Activated CD4-positive, alpha-beta T cell treated with anti-CD3 and anti-CD28 coated beads for 36 hours (primary cell): ENCODE measurements at regions not wholly inside any gene's neighbourhood (a gene's known extent, or its start where the extent isn't known, plus 50 kb on each side); places are given as distances from the start of the nearest gene placed in this dataset.
"Not testable (repeated sequence)": the region's sequence is repeated elsewhere in the genome, so short reads cannot be mapped to it uniquely, and the experiment has no call there.

Source experiments
- ATAC-seq: fragments of 200-7000 bp; cut with Tn5 transposase; one replicate; pipeline ENCODE4 v1.10.0; 2021; ENCODE audit warnings: mild to moderate bottlenecking, moderate library complexity
- CTCF ChIA-PET: fragments of 350-600 bp; sonication (Branson Sonifier 250); formaldehyde crosslinking; loops from one replicate; lab custom pipeline; 2021; ENCODE audit warnings: antibody characterized with exemption; lab: Charles Lee
- POLR2A ChIA-PET: fragments of 350-600 bp; sonication (Branson Sonifier 250); formaldehyde crosslinking; loops from one replicate; lab custom pipeline; 2021; ENCODE audit warnings: antibody characterized with exemption, inconsistent platforms; lab: Charles Lee
- DNase-seq: peaks from one replicate; pipeline ENCODE4 v3.0.0-alpha.2; 2020
- H3K27ac Mint-ChIP-seq: one replicate; pipeline ENCODE4 v1.8.0; 2021; ENCODE audit warnings: mixed read lengths
- H3K27me3 Mint-ChIP-seq: one replicate; pipeline ENCODE4 v1.8.0; 2021; ENCODE audit warnings: mixed read lengths
- H3K36me3 Mint-ChIP-seq: one replicate; pipeline ENCODE4 v1.8.0; 2021; ENCODE audit warnings: low read depth, mixed read lengths
- H3K4me1 Mint-ChIP-seq: one replicate; pipeline ENCODE4 v1.8.0; 2021; ENCODE audit warnings: mixed read lengths
- H3K4me3 Mint-ChIP-seq: one replicate; pipeline ENCODE4 v1.8.0; 2021; ENCODE audit warnings: mild to moderate bottlenecking, moderate library complexity, mixed read lengths
- H3K9me3 Mint-ChIP-seq: one replicate; pipeline ENCODE4 v1.8.0; 2021; ENCODE audit warnings: low read depth, mixed read lengths
- intact Hi-C, 2 experiments: fragments of 100-400 bp; cut with DNase I in 1 of 2; cut with micrococcal nuclease in 1 of 2; formaldehyde crosslinking; loops; one replicate each; pipeline versions ENCODE4 v1.14.2 to v1.15.1; 2022 to 2024; cut with DNase I, micrococcal nuclease

DNA sequence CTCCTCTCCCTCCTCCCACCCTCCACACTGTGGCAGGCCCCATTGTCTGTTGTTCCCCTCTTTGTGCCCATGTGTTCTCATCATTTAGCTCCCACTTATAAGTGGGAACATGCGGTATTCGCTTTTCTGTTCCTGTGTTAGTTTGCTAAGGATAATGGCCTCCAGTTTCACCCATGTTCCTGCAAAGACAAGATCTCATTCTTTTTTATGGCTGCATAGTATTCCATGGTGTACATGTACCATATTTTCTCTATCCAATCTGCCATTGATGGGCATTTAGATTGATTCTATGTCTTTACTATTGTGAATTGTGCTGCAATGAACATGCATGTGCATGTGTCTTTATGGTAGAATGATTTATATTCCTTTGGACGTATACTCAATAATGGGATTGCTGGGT lies 130.2 kb upstream of the TLE3 start:
- H3K4me1 Mint-ChIP-seq, H3K27ac Mint-ChIP-seq, H3K36me3 Mint-ChIP-seq, intact Hi-C loops, H3K4me3 Mint-ChIP-seq, POLR2A ChIA-PET, H3K27me3 Mint-ChIP-seq, ATAC-seq, DNase-seq: not testable (repeated sequence)
- CTCF ChIA-PET, result interaction anchor here (0.6 kb wide), 1 partner anchor 691 kb away, joined by 3 read pairs; no protein-coding TSS in a partner anchor
- H3K9me3 Mint-ChIP-seq, result peaks cover 26% of the 10 kb centered on the region

DNA sequence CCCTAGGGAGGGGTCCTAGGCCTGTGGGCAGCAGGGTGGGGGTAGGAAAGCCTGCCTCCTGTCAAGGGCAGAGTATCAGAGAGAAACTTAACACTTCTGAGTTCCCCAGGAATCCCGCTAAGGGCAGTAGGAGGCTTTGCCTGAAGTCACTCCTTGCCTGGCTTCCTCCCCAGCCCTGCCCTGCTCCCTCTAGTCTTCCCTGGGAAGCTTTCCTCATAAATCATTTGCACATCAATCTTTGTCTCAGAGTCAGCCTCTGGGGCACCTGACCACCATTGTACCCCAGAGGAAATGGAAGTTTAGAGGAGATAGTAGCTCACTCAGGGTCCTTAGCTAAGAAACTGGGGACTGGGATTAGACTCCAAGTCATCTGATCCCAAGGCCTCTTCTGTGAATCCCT lies 129.4 kb upstream of the TLE3 start:
- H3K36me3 Mint-ChIP-seq, result peaks cover 6% of the 10 kb centered on the region
- peaks cover 23% of the 10 kb centered on the region for H3K9me3 Mint-ChIP-seq
- peaks cover 8% of the 10 kb centered on the region for H3K4me1 Mint-ChIP-seq
- POLR2A ChIA-PET, result no interaction called here
- no peak overlapping the region for H3K4me3 Mint-ChIP-seq
- no peak for DNase-seq
- no peak for ATAC-seq
- no peaks in the 10 kb centered on the region for H3K27me3 Mint-ChIP-seq
- intact Hi-C loops, result no loop called here
- CTCF ChIA-PET, result interaction anchor here (0.6 kb wide), 1 partner anchor 690 kb away, joined by 3 read pairs; no protein-coding TSS in a partner anchor
- H3K27ac Mint-ChIP-seq, result no peak overlapping the region

DNA sequence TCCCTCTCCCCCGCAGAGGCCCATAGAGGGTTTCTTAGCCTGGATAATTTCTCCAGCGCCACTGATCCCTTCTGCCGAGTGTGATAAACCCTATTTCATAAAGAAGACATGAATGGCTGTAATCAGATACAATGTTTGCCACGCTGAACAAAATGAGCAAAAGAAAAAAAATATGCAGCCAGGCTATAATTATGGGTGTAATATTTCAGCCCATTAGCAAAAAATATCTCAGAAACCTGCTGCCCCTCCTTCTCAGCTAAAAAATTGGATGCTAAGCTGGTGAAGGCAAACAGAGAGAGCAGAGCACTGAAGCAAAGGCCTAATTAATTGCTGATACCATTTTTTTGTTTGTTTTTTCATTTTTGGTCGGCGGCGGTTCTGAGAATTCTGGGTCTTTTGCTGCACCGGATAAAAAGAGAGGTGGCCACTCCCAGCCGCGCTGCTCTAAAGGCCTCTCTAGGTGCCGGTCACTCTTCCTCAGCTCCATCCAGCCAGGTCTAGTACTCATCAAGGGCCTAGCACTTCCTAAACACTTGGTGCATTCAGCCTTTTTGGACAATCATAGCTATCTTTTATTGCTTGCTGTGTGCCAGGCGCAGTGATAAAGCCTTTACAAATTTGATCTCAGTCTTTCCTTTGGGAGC lies 128.7 kb upstream of the TLE3 start:
- POLR2A ChIA-PET, result no interaction called here
- Mint-ChIP-seq H3K4me3 (no peak overlapping the region), H3K27me3 (no peaks in the 10 kb centered on the region), H3K36me3 (peaks cover 2% of the 10 kb centered on the region), H3K9me3 (peaks cover 16% of the 10 kb centered on the region), H3K27ac (no peak overlapping the region), H3K4me1 (peaks cover 8% of the 10 kb centered on the region)
- no peak for ATAC-seq
- no peak for DNase-seq
- CTCF ChIA-PET, result no interaction called here
- intact Hi-C loops, result no loop called here

DNA sequence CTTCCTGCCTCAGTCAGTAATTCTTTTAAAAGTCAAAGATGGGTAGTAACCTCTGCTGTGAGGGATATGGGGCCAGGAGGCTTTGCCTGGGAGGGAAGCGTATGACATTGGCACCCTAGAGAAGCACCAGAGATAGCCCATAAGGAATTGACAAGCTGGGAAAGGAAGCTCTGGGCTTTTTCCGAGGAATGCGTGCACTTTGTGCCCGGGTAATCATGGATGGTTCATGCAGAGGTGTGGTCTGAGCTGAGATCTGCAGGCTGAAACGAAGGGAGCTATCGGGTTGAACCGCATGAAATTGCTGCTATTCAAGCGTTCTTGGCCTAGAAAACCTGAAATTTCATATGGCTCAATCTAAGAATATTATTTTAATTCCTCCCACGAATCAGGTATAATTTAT lies 127.7 kb upstream of the TLE3 start:
- intact Hi-C loops, result no loop called here
- ChIA-PET POLR2A (no interaction called here), CTCF (interaction anchor here (0.8 kb wide), 1 partner anchor 17 kb away, joined by 3 read pairs; no protein-coding TSS in a partner anchor)
- H3K27me3 Mint-ChIP-seq, result no peaks in the 10 kb centered on the region
- DNase-seq (no peak), ATAC-seq (no peak)
- H3K4me3 Mint-ChIP-seq, result no peak overlapping the region
- peaks cover 12% of the 10 kb centered on the region for H3K9me3 Mint-ChIP-seq
- H3K27ac Mint-ChIP-seq, result no peak overlapping the region
- no peaks in the 10 kb centered on the region for H3K36me3 Mint-ChIP-seq
- peaks cover 8% of the 10 kb centered on the region for H3K4me1 Mint-ChIP-seq

DNA sequence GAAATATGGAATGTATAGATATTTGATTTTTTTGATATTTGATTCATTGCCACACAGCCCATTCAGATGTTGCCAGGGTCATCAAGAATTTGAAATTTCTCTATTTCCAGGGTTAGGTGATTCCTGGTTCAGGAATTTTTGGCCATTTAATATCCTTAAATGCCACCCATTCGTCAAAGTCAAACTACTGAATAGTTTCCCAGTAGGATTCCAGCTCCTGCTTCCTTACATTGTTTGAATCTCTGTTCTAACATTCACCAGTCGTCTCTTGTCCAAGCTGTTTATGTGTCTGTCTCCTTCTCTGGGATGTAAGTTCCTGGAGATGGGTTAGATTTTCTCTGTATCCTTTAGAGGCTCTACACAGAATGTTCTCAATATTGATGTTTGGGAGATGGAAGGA lies 124.9 kb upstream of the TLE3 start:
- CTCF ChIA-PET, result no interaction called here
- Mint-ChIP-seq H3K9me3 (no peaks in the 10 kb centered on the region), H3K36me3 (no peaks in the 10 kb centered on the region), H3K27ac (no peak overlapping the region), H3K4me1 (peaks cover 8% of the 10 kb centered on the region), H3K4me3 (no peak overlapping the region), H3K27me3 (no peaks in the 10 kb centered on the region)
- DNase-seq, result no peak
- ATAC-seq, result no peak
- intact Hi-C loops, result no loop called here
- POLR2A ChIA-PET, result no interaction called here

DNA sequence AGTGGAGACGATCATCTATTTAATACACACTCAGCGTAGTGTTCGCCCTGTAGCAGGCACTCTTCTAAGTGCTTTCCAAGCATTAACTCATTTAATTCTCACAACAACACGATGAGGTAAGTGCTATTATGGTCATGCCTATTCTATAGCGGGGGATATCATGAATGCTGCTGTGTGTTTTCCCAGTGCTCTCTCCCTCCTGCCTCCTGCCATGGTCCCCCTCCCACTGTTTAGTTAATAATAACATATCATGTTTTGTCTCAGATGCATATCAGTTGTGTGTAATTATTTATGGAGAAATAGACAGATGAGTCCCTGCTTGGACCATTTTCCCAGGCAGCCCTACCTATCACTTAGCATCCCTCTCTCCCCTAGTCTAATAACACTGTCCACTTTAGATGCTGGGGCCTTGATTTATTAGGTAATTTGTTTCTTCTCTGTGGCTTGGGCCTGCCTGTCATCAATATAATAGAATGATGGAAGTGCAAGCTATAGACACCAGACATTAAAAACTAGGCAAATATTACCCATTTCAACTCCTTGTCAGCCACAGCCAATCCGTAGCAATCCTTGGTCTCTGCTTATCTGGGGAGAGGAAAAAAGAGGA lies 122.9 kb upstream of the TLE3 start:
- ATAC-seq (no peak), DNase-seq (no peak)
- Mint-ChIP-seq H3K27me3 (no peaks in the 10 kb centered on the region), H3K27ac (no peak overlapping the region), H3K9me3 (no peaks in the 10 kb centered on the region), H3K36me3 (no peaks in the 10 kb centered on the region), H3K4me3 (no peak overlapping the region), H3K4me1 (peaks cover 8% of the 10 kb centered on the region)
- ChIA-PET POLR2A (no interaction called here), CTCF (no interaction called here)
- intact Hi-C loops, result no loop called here

DNA sequence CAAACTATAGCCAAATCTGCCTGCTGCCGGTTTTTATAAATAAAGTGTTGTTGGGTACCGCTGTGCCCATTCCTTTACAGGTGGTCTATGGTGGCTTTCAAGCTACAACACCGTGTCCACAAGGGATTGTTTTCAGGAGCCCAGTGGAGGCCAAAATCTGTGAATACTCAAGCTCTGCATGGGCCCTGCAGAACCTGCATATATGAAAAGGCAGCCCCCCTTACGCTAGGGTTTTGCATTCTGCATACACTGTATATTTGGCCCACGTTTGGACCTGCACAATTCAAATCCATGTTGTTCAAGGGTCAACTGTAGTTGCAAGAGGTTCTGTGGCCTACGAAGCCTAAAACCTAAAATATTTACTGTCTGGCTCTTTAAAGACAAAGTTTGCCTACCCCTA lies 122.2 kb upstream of the TLE3 start:
- no peaks in the 10 kb centered on the region for H3K9me3 Mint-ChIP-seq
- H3K4me3 Mint-ChIP-seq, result no peak overlapping the region
- POLR2A ChIA-PET, result no interaction called here

DNA sequence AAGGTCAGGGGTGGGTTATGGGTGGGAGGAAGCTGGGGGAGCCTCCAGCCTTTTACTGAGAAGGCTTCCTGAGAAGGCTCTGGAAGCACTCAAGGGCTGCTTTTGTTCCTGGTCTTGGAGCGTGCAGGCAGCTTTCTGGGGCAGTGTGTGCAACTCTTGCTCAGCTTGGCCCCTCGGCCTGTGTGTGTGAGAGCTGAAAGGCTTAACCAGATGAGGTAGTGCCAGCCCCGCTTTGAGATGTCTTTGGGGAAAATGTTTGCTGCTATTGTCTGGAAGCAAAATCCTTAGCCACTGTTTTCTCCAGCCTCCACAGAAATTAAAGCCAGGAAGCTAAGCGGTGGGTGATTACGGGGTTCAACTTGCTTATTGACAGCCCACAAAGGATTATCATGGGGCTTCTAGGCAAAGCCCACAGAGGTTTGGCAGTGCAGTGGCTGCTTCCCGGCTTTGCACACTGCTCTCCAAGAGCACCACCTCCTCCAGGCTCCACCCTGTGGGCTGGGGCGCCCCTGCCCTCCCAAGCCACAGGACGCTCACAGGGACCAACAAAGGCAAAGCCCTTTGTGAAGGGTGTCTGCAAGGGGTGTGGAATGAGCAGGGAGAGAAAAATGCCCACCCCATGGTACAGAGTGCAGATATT lies 121.7 kb upstream of the TLE3 start:
- Mint-ChIP-seq H3K27me3 (no peaks in the 10 kb centered on the region), H3K4me1 (peaks cover 8% of the 10 kb centered on the region), H3K27ac (no peak overlapping the region), H3K4me3 (no peak overlapping the region), H3K9me3 (no peaks in the 10 kb centered on the region), H3K36me3 (no peaks in the 10 kb centered on the region)
- ChIA-PET POLR2A (no interaction called here), CTCF (no interaction called here)
- intact Hi-C loops, result no loop called here
- DNase-seq (no peak), ATAC-seq (no peak)

More for the DNA sequence above, 122.2 kb upstream of the TLE3 start:
- H3K27ac Mint-ChIP-seq, result no peak overlapping the region
- CTCF ChIA-PET, result no interaction called here
- H3K27me3 Mint-ChIP-seq, result no peaks in the 10 kb centered on the region
- ATAC-seq (no peak), DNase-seq (no peak)
- intact Hi-C loops, result no loop called here
- H3K4me1 Mint-ChIP-seq, result peaks cover 8% of the 10 kb centered on the region
- no peaks in the 10 kb centered on the region for H3K36me3 Mint-ChIP-seq

DNA sequence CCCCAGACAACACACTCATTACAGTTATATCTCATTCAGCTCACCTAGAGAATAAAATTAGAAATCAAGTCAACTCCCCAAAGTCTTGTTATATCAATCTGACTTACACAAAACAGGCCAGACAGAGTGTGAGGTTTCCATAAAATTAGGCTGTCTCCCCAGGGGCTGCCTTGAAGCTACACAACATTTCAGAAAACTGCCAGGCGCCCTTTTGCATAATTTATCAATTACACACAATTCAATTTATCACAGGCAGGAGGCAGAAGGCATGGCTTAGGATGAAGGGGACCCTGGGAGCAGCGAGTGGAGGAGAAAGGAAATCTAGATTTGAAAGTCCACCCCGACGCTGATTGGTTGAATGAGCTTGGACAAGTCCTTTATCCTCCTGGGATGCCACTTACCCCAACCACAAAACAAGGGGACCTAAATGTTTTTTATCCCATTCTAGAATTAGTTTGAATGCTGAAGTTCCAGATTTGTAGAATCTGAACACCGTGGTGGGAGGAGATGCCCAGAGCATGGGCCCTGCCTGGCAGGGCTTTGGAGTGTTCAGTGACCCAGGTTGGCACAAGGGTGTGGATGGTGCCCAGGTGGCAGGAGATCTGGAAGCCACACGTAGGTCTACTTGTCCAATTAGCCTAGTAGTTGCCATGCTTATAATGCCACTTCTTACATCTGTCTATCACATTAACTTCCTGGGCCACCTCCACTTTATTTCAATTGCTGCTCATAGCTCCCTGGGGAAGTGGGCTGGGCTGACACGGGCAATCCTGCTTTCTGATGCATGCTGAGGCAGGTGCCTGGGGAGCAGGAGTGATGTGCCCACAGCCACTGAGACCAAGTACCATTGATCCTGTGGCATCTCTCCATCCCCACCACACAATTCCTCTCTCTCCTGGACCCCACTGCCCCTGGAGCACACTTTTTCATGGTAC lies 119.8 kb upstream of the TLE3 start:
- H3K36me3 Mint-ChIP-seq, result no peaks in the 10 kb centered on the region
- H3K27ac Mint-ChIP-seq, result no peak overlapping the region
- DNase-seq (no peak), ATAC-seq (no peak)
- no peak overlapping the region for H3K4me3 Mint-ChIP-seq
- intact Hi-C loops, result no loop called here
- POLR2A ChIA-PET, result interaction anchor here (0.6 kb wide), 1 partner anchor 1316 kb away, joined by 3 read pairs; no protein-coding TSS in a partner anchor
- no peaks in the 10 kb centered on the region for H3K27me3 Mint-ChIP-seq
- no peaks in the 10 kb centered on the region for H3K4me1 Mint-ChIP-seq
- CTCF ChIA-PET, result interaction anchor here (0.6 to 0.7 kb wide), 2 partner anchors 10 to 363 kb away, joined by 3 read pairs; no protein-coding TSS in a partner anchor
- no peaks in the 10 kb centered on the region for H3K9me3 Mint-ChIP-seq

DNA sequence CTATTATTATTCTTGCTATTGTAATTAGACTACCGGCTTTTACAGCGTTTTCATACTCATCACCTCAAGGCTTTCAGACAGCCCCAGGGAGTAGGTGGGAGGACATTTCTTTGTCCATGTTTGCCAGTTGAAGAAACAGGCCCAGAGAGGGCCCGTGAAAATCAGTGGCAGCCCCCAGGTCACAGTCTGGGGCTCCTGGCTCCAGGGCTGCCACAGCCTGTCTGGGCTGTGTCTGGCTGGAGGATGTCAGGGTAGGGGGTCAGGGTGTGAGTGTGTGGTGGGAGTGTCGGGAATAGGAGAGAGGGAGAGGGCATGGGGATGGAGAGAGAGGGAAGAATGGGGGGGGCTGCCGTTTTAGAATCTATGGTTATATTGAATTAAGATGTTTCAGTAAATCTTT lies 118.2 kb upstream of the TLE3 start:
- no peaks in the 10 kb centered on the region for H3K9me3 Mint-ChIP-seq
- ATAC-seq, result no peak
- ChIA-PET CTCF (interaction anchor here (0.6 kb wide), 1 partner anchor 20 kb away, joined by 3 read pairs; no protein-coding TSS in a partner anchor), POLR2A (no interaction called here)
- H3K36me3 Mint-ChIP-seq, result no peaks in the 10 kb centered on the region
- no peaks in the 10 kb centered on the region for H3K4me1 Mint-ChIP-seq
- no peak for DNase-seq
- no peak overlapping the region for H3K27ac Mint-ChIP-seq
- H3K4me3 Mint-ChIP-seq, result no peak overlapping the region
- intact Hi-C loops, result no loop called here
- H3K27me3 Mint-ChIP-seq, result no peaks in the 10 kb centered on the region

DNA sequence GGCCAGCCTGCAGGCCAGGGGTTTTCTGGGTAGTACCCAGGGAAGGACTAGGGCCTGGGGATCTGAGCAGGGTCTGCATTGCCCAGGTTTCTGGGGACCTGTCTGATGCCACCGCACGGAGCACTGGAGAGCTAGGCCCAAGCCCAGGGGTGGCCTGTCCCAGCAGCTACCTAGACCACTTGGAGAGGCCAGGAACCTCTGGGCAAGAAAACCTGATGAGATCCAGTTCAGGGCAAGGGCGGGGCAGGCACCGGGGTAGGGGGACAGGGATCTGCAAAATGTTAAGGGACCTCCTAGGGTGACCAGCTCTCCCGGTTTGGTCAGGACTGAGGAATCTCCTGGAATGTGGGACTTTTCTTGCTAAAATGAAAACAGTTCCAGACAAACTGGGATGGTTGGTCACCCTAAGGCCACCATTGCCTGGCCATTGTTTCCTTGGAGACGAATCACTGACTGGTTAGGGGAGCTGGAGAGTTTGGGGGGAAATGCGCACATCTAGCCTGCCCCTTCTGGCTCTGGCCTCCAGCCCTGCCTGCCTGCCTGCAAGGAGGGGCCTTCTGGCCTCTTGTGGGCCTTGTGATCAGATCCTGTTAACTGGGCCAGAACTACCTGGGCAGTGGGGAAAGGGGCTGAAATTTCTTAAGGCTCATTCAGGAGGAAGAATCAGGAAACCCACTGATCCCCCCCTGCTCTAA lies 117.4 kb upstream of the TLE3 start:
- Mint-ChIP-seq H3K9me3 (no peaks in the 10 kb centered on the region), H3K27ac (no peak overlapping the region), H3K27me3 (no peaks in the 10 kb centered on the region), H3K4me3 (no peak overlapping the region), H3K36me3 (no peaks in the 10 kb centered on the region), H3K4me1 (no peaks in the 10 kb centered on the region)
- ChIA-PET CTCF (no interaction called here), POLR2A (no interaction called here)
- DNase-seq, result no peak
- intact Hi-C loops, result no loop called here
- no peak for ATAC-seq
